Renal cortical epithelial cell (primary cell): ENCODE measurements at regions not wholly inside any gene's neighbourhood (a gene's known extent, or its start where the extent isn't known, plus 50 kb on each side); places are given as distances from the start of the nearest gene placed in this dataset.
"Not testable (repeated sequence)": the region's sequence is repeated elsewhere in the genome, so short reads cannot be mapped to it uniquely, and the experiment has no call there.

Experiments
- DNase-seq: peaks from one replicate; pipeline ENCODE4 v3.0.0-alpha.2; 2011; ENCODE audit warnings: low read depth

DNA sequence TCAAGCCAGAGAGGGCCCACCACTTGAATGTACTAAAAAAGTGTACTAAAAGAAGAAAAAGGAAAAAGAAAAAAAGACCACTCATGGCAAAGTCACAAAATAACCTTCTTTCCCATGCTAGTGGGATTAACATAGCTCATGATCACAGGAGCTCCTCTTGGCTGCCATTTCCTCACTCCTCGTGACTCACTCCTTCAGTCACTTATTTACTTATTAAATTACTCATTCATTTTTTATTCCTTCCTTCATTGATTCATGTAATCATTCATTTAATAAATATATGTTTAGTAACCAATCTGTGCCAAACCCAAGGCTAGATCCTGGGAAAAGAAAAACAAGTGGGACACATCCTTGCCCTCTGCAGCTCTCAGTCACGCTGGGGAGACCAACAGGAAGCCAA is 300.5 kb downstream of the INSIG2 start:
- DNase-seq = peak; percentile 87

DNA sequence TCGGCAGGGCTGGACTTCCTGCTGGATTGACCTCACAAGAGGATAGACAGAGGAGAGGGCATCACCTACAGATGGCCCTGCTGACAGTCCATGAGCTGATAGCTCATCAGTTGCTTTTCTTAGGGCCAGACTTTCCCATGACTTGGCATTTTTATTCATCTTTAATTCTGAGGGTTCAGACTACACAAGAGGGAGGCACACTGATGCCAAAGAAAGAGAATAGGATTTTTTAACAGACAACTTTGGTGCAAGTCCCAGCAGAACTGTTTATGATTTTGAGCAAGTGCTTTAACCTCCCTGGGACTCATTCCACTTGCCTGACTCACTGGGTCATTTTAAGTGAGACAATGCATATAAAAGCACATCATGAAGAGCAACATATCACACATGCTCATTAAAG is 299.2 kb downstream of the INSIG2 start:
- DNase-seq = peak; percentile 76

DNA sequence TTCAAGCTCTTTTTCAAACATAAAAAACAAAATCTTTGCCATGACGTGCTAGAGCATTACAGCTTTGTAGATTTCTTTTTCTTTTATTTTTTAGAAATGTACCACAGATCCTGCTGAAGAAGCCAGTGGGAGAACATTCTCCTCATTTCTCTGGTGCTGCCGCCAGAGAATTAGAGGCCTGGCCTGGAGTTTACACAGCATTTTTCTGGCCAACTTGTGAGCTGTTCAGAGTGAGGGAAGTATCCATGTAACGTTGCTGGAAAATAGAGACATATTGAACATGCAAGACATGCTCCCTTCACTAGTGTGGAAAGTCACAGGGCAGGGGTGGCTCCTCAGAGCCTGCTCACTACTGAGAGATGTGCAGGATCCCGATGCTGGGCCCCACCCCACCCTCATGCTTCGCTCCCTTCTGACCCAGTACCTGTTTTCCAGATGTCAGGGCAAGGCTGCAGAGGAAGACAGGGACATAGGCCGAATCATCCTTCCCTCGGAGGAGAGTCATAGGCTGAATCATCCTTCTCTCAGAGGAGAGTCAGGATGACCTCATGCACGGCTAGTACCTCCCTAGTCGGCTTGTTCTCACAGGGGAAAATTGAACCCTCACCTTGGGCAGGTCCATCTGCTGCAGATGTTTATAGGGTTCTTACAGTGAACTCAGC is 298.5 kb downstream of the INSIG2 start:
- DNase-seq = peak; percentile 78

DNA sequence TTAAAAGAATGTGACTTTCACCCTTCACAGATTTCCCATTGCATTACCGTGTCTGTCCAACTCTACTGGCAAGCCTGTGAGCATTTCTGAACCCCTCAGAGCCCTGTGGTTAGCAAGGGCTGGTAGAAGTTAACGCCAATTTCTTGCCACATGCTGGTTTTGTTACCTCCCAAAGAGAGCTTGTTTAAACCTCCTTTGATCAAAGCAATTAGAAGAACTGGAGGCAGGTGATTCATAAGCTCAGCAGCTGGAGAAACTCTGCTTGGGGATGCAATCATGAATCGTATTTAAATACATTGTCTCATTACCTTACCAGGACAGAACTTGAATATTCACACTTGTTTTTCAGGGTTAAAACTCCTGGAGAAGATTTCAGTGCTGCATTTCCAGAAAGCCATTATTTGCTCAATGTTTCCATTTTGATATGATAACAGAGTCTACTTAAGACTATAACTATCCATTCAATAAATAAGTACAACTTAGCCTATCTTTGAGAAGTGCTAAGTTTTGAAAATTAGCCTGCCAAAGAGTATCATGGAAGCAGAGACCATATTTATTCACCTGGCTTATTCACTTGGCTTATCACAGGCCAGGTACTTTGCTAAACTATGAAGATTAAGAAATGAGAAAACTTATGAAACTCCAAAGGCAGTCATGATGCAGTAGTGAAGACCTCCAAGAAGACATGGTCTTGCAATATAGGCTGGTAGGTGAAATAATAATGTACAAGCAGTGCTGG is 292.8 kb downstream of the INSIG2 start:
- peak; percentile 54 for DNase-seq

DNA sequence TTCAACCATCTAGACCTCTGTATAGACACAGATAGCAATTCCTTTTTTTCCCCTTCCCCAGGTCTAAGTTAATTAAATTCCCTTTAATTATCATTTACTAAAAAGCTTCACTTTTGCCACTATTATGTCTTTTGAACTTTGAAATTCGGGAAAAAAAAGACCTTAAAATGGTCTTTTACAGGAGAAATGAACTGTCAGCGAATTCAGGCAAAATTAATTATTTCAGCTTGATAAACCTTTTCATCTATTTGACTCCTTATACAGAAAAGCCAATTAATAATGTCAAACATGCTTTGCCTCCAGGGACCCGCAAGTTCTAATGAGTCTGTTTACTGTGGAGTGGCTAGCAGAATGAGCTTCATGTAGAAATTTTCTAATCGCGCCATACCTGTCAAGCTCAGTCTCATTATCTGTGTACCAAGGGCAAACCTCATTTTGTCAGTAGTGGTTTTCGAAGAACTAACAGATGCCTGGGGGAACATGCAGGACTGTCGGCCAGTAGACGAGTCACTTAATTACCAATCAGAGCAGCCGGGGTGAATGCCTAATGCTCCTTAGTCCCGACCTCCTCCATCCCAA is 287.7 kb downstream of the INSIG2 start:
- DNase-seq = no peak

DNA sequence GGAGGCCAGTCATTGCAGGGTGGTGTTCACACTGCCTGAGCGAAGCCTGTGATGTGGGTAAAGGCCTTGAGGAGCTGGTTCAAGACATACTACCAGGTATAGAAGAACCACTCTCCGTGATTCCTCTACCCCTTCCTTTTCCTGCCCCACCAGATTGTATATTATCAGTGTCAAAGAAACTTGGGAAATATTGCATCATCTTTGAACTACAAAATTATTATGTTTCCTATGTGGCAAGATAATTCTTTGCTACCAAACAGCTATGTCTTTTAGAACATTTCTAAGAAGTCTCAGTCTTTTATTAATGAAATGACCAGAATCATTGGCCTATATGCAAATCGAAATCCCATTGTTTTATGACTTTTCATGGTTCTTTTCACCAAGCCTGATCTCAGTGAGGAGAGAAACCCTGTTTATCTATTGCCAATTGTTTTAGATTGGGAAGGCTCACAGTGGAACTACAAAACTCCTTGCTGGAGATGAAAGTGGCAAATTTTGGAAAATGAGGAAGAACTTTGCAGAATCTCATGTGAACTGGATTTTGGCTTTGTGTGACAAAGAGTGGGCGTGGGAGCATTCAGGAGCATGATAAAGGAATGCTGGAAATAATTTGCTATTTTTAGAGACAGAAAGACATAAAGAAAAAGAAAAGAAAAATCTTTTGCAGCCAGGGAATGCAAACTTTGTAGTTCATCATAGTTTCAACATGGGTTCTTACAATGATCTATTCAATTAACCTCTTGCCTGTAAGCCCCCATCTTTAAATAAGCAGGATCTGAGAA is 286.9 kb downstream of the INSIG2 start:
- DNase-seq = no peak

DNA sequence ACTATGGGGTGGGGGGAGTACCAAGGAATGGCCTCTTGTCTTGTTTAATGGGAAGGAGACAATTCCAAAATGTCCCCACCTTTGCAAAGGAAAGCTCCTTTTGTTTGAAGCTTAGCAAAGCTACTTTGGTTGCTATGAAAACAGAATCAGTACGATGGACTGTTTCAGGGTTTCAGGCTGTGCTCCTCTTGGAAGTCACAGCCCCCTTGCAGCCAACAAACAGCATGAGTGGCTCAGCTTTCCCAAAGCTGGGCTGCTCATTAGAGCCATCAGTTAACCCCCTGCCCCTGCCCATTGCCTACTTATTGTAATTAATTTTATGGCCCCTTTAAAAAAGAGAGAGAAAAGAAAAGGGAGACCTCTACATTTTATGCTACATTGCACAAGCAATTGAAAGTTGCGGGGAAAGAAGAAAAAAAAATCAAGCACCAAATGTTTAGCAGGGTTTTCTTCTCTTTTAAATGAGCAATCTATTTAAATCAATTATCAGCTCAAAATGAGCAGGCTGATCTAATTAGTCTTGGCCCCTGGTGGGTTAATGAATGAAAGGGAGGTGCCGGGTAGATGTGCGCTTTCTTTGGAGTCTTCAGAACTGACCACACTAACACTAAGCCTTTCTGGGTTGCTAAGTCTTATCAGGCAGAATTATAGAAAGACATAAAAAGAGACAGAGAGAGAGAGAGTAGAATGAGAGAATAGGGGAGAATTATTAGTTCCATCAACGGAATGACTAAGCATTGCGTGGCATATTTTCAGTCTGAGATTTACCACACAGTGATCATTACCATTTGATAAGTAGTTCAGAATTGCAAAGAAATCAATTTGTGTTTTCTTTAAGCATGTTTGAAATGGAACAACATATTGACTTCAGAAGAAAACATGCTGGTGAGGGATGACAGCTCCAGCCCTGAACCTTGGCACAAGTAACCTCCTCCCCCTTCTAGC is 284.9 kb downstream of the INSIG2 start:
- DNase-seq = no peak

DNA sequence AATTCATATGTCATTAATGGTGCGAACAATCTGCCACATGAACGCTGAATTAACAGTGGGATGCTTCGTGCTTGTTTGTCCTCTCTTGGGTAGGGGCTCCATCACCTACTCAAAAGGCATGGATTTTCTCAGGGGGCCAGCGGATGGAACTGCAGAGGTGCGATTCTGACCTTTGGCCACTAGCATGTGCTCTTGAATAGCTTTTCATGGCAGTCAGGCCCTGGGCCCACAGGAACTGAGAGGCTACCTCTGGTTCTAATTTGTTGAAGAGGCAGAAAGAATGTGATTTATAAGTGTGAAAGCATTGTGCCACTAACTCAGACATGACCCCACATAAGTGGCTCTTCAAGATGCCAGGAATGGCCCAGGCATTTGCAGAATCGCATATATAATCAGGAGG is 283.2 kb downstream of the INSIG2 start:
- DNase-seq = peak; percentile 29

DNA sequence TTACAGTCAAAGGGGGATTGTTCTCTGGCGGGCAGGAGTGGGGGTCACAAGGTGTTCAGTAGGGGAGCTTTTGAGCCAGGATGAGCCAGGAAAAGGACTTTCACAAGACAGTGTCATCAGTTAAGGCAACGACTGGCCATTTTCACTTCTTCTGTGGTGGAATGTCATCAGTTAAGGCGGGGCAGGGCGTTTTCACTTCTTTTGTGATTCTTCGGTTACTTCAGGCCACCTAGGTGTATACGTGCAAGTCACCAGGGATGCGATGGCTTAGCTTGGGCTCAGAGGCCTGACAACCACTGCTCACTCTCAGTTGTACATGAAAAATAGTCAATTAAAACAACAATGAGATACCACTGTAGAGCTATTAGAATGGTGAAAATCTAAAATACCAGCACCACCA is 281.2 kb downstream of the INSIG2 start:
- DNase-seq = not testable (repeated sequence)

DNA sequence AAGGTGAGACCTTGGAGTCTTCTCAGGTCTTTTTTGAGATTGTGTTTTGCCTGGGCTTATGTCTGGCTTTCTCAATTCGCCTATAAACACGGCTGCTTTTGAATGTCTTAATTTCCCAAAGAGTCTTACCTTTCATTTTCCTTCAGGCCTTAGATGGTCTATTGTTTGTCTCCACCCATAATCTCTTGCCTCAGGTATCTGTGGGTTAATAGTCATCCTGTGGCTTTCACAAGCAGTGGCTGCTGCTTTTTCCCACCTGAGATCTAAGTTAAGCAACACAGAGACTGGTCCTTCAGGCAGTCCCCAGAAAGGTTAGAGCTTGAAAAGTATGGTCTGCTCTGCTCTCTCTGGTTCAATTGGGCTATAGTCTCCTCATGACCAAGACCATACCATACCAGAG is 275.3 kb downstream of the INSIG2 start:
- DNase-seq = no peak

DNA sequence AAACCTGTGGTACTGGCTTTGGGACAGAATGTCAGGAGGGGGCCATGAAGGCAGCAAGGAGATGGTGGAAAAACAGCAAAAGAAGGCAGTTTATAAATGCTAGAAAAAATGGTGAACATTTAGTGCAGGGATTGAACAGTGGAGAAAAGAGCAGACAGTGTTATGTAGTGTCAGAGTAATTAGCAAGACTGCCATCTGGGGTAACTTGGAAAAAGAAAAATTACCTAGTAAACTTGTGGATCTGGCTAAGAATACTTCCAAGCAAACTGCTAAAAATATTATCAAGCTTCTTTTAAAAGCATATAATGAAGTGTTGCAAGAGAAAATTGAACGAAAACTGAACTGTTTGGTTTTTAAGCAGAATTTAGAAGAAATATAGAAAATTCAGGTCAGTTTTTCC is 267.8 kb downstream of the INSIG2 start:
- DNase-seq = no peak

DNA sequence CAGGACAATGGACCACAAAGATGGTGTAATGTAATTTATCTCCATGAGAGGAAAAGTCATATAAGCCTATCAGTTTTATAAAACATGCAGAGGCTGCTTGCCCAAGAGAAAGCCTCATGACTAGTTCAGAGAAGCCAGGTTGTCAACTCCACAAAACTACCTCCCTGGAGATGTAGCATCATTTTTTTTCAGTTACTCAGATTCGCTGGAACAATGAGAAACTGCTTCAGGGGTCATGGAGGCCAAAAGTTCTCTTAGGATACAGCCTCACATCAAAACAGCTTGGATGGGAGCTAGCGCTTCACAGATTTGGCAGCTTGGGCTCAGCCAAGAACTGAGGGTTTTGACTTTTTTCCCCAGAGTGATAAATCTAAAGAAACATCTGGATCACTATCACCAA is 263.5 kb downstream of the INSIG2 start:
- DNase-seq = no peak

DNA sequence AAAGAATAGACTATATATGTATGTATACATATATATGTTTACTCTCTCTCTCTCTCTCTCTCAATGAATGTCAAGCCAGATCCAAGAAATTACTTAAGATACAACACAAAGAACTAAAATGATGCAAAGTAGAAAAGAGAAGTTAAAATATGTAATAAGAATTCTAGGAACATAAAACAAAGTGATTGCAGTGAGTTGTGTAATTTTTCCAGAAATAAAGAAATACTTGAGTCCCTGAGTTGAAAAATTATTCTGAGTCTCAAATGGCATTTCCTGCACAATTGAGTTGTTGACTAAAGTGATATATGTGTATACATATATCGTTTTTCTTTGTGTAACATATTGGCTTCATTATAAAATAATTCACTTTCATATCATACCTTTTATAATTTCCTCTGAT is 262.4 kb downstream of the INSIG2 start:
- DNase-seq = no peak

DNA sequence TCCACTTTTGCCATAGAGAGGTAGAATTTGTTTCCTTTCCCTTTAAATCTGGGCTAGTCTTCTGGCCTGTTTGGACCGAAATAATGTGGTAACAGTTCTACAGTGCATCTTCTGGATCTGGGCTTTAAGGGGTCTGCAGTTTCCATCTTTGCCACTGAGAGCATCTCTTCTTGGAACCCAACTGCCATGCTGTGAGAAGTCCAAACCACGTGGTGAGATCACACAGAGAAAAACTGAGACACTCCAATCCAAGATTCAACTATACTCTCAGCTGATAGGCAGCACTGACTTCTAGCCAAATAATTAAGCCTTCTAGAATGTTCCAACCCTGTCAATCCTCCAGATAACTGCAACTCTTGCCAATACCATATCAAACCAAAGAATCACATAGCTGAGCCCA is 261.1 kb downstream of the INSIG2 start:
- DNase-seq = no peak

DNA sequence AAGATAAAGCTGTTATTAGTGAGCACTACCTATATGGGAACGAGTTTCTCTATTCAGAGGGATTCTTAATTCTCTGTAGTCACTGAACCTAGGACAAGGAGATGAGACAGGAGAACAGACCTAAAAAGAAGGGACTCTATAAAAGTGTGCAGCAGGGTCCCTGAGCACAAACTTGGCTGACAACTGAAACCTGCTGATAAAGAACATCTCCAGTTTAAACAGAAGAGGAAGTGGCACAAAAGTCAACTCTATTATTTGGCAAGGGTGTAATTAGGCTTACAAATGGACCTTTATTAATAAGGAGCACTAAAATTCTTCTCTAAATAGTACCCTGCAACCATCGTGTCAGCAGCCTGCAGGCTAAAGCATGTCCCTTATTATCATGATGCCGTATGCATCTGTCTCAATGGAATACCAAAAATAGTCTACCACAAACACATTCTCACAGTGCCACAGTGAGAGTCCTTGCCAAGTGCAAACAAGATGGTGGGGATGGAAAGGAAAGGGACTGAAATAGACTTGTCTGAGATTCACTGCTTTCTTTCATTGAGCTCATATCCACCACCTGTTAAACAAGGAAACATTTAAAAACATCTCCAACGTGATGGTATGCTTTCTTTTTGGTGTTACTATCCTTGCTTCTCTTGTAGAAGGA is 260.2 kb downstream of the INSIG2 start:
- DNase-seq = no peak

DNA sequence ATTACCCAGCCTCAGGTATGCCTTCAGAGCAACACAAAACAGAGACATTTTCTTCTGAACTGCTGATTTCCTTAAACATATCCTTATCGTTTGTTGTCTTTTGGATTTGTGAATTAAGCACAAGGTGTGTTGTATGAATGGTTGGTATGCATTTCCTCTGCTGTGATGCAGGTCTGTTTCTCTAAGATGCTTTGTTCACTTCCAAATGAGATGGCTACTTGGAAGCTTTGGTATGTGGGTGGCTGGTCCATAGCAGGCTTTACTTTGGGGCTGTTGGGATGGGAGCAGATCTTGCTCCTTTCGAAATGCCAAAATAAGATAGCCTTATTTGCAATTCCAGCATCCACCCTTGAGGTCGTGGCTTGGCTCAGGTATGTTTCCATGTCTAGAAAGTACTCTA is 257.2 kb downstream of the INSIG2 start:
- no peak for DNase-seq

DNA sequence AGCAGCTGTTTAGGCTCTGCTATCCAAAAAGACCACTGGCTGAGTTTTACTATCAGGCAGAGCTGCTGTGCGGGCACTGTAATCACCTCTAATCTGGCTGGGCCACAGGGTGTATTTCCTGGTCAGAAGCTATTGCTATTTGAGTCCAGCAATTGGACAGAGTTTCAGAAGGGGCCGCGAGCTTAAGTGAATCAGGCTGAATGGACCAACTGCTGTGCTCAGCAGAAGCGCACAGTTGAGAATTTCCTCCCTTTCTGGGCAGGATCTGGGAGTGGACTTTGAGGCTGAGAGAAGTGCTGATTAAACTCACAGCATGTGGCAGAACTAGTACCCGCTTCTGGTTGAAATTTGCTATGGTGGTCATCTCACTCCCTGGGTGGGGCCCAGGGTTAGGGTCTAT is 251.8 kb downstream of the INSIG2 start:
- DNase-seq = no peak

DNA sequence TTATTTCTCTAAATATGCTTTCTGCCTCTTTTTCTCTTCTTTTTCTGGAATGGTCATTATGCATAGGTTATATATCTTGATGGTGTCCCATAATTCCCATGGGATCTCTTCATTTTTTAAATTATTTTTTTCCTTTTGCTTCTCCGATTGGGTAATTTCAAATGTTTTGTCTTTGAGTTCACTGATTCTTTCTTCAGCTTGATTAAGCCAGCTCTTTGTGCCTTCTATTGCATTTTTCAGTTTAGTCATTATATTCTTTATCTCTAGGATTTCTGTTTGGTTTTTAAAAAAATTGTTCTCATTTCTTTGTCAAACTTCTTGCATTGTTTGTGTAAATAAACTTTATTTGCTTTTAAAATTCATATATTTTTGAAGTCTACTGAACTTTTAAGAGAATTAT is 251.1 kb downstream of the INSIG2 start:
- DNase-seq = no peak

DNA sequence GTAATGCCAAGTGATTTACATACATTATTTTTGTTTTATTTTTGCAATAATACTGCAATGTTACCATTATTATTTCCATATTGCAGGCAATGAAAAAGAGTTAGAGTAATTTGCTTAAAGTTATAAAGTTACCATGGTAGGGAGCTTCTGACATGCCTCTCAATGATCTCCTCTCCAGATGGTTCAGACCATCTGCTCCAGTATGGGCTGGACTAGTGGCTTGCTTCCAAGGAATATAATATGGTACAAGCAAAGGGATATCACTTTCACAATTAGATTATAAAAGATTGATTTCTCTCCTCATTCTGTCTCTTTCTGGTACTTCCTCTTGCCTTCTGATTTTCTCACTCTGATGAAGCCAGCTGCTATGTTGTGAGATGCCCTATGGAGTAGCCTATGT is 245.4 kb downstream of the INSIG2 start:
- DNase-seq = no peak

DNA sequence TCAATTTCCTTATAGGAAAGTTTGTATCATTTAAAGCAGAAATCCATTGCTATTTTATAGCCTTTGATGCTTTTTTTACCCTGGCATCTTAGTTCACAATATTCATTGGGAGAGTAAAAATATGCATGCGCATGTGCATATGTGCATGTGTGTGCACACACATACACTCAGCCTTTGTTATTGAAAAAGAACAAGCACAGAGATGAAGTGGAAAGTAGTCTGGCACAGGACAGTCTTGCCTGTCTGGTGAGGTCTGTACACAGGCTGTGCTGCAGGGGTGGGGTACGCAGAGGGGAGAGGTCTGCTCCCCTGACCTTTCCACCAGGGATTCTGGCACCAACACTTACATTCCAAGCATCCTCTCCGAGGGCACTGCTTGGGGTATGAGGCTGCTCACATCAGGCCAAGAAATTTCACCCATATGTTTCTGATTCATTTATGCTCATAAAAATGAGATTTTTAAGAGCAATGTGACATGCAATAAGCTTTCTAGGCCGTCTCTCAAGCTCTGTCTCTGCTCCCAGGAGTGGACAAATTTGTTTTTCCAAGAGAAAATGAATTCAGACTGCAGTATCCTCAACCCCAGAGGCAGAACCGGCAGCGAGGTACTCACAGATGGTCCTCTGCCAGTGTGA is 237.2 kb downstream of the INSIG2 start:
- no peak for DNase-seq
